ENCODE measurements at regions not wholly inside any gene's neighbourhood (a gene's known extent, or its start where the extent isn't known, plus 50 kb on each side); places are given as distances from the start of the nearest gene placed in this dataset.
"Not testable (repeated sequence)": the region's sequence is repeated elsewhere in the genome, so short reads cannot be mapped to it uniquely, and the experiment has no call there.

DNA sequence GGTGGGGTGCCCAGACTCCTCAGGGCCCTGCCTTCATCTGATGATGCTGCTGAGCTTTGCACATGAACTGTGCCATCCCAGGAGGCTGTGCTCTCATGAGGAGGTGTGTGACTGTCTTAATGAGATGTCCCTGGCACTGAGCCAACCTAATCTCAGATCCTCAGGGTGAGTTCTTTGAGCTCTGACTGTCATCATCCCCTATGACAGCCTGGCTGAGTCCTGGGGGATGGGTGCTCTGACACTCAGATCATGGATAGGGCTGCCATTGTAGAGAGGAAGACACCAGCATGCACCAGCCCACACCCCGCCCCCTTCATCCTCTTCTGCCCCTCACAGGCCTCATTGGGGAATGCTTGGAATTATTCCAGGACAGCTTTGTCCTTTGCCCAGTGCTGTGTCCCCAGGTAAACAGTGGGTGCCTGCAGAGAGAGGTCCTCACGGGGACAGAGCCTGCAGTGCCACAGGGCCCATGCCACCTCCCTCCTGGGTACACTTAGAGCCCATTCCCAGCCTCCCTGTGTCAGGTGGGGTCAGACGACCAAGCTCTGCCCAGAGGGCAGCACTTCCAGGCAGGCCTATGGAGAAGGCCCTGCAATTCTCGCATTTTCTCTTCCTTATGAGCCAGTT, 310.1 kb upstream of the SFSWAP start:
- H3K27ac Mint-ChIP-seq, ATAC-seq: not testable (repeated sequence)
- Mint-ChIP-seq H3K9me3 (peaks cover 14 to 19% of the 10 kb centered on the region in 2 donors), H3K36me3 (peaks cover 6 to 11% of the 10 kb centered on the region in 2 donors)
- peak in 1 of 2 donors; percentile 26 for DNase-seq (ENCODE audit: low spot score in 2 of 2)

- H3K9me3 Mint-ChIP-seq = peaks cover 14 to 16% of the 10 kb centered on the region in 2 donors
- not testable (repeated sequence) for H3K27ac Mint-ChIP-seq, H3K36me3 Mint-ChIP-seq, ATAC-seq
- DNase-seq (ENCODE audit: low spot score in 2 of 2) = peak in 1 of 2 donors; percentile 43
Observed at GRCh38 chr12:131401907-131402633, 308.8 kb upstream of the SFSWAP start.

- H3K27ac Mint-ChIP-seq = no peak overlapping the region
- H3K9me3 Mint-ChIP-seq = peaks cover 14% of the 10 kb centered on the region in 2 donors
- DNase-seq (ENCODE audit: low spot score in 2 of 2) (peak in 1 of 2 donors; percentile 53), ATAC-seq (no peak)
- H3K36me3 Mint-ChIP-seq = peaks cover 6 to 7% of the 10 kb centered on the region in 2 donors
Observed at GRCh38 chr12:131402781-131403396, 308.0 kb upstream of the SFSWAP start.

DNA sequence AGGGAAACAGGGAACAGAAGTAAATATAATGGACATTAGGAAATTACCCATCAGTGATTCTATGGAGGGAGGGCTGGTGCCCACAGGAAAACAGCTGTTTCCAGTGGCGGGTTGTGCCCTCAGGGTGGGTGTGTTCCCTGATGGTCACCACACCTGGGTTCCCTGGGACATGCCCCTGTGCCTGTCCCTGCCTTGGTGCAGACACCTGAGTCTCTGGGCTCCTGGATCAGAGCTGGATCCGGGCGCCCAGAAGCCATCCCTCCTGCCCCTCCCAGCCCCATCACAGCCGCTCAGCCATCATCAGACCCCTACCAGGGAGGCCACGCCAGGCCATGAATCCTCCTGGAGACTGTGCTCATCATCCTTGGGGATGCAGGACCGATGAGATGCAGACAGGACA, 307.2 kb upstream of the SFSWAP start:
- Mint-ChIP-seq H3K27ac (no peak overlapping the region), H3K36me3 (peaks cover 0 to 7% of the 10 kb centered on the region in 2 donors), H3K9me3 (peaks cover 9% of the 10 kb centered on the region in 2 donors)
- ATAC-seq (no peak), DNase-seq (ENCODE audit: low spot score in 2 of 2) (peak in 1 of 2 donors; percentile 21)

DNA sequence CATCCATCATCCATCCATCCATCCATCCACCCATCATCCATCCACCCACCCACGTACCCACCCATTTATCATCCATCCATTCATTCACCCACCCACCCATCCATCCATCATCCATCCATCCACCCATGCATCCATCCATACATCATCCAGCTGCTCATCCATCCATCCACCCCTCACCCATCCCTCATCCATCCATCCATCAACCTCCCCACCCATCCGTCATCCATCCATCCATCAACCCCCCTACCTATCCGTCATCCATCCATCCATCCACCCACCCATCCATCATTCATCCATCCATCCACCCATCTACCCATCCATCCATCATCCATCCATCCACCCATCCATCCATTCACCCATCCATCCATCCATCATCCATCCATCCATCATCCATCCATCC, 306.2 kb upstream of the SFSWAP start:
- Mint-ChIP-seq H3K27ac (no peak overlapping the region), H3K9me3 (peaks cover 1 to 3% of the 10 kb centered on the region in 2 donors), H3K36me3 (no peaks in the 10 kb centered on the region)
- ATAC-seq (no peak), DNase-seq (ENCODE audit: low spot score in 2 of 2) (no peak)

DNA sequence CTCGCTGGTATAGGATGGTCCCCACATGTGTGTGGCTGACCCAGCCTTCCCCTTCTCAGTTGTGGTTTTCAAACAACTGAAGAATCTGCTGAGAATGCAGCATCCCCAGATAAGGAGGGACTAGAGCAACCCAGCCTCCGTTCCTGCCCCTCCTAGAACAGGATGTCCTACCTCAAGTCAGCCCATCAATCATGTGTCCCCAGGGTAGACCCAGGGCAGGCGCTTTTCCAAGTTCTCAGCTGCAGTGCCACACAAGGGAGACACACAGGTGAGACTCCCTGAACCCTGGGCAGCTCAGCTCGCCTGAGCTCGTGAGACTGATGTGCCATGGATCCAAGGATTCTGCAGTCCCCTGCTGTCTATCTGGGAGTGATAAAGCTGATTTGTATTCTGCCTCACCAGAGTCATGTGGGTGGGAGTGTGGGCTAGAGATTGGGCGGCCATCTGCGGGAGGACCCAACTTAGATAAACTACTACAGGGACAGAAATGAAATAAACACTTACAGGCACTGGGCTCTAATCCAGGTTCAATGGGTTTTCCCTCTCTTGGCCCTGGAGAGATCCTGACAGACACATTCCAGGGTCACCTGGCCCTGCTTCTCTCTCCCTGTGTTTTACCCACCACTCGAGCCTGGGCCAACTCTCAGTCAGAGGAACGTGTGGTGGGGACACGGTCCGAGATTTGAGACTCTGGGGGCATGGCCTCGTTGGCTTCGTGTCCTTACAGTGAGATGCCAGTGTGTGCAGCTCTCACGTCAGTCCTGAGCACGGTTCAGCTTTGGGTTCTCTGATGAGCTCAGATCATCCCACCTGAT, 303.5 kb upstream of the SFSWAP start:
- peaks cover 0 to 4% of the 10 kb centered on the region in 2 donors for H3K9me3 Mint-ChIP-seq
- H3K27ac Mint-ChIP-seq = no peak overlapping the region
- ATAC-seq = no peak

GRCh38 chr12:131408036-131408365, 302.9 kb upstream of the SFSWAP start:
- no peak for ATAC-seq
- Mint-ChIP-seq H3K36me3 (no peaks in the 10 kb centered on the region), H3K27ac (no peak overlapping the region), H3K9me3 (peaks cover 0 to 4% of the 10 kb centered on the region in 2 donors)
- DNase-seq (ENCODE audit: low spot score in 2 of 2) = peak in 1 of 2 donors; percentile 30

More for the DNA sequence above, 303.5 kb upstream of the SFSWAP start:
- no peaks in the 10 kb centered on the region for H3K36me3 Mint-ChIP-seq
- peak in 1 of 2 donors; percentile 31 for DNase-seq (ENCODE audit: low spot score in 2 of 2)

DNA sequence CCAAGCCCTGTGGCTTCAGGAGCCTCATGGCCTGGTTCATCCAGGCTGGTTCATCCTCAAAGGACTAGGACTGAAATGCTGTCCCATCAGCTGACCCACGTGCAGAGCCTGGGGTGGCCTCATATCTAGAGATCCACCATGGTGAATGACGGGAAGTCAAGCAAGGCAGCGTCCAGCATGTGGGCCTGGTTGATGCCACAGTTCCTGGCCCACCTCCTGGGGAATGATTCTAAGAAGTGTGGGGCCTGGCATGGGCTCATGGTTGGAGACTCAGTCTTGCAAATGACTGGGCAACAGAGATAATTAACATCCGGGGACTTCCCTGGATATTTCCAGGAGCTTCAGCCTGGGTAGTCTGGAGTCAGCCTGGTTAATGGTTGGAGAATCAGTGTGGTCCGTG, 302.4 kb upstream of the SFSWAP start:
- peaks cover 0 to 4% of the 10 kb centered on the region in 2 donors for H3K9me3 Mint-ChIP-seq
- H3K36me3 Mint-ChIP-seq = no peaks in the 10 kb centered on the region
- no peak for ATAC-seq
- no peak overlapping the region for H3K27ac Mint-ChIP-seq
- DNase-seq (ENCODE audit: low spot score in 2 of 2) = peak in 1 of 2 donors; percentile 14

- peaks cover 0 to 4% of the 10 kb centered on the region in 2 donors for H3K9me3 Mint-ChIP-seq
Observed at GRCh38 chr12:131409211-131409610, 301.7 kb upstream of the SFSWAP start.

DNA sequence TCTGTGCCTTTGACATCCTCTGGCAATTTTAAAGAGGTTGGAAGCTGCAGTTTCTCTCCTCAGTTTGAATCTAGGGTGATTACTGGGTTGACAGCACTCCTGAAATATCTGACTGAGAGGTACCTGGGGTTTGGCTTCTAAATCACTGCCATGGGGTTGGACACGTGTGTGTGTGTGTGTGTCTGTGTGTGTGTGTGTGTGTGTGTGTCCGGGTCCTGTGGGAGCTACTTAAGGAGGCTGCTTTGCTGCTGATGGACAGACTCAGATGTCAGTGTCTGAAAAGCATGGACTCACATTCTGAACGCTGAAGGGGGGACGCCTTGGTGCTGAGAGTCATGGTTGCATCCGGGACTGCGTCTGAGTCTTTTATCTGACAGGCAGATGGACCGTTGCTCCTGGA, 299.1 kb upstream of the SFSWAP start:
- not testable (repeated sequence) for H3K36me3 Mint-ChIP-seq, ATAC-seq, H3K27ac Mint-ChIP-seq, H3K9me3 Mint-ChIP-seq
- peak in 1 of 2 donors; percentile 18 for DNase-seq (ENCODE audit: low spot score in 2 of 2)

More at GRCh38 chr12:131409211-131409610, 301.7 kb upstream of the SFSWAP start:
- Mint-ChIP-seq H3K36me3 (no peaks in the 10 kb centered on the region), H3K27ac (no peak overlapping the region)
- DNase-seq (ENCODE audit: low spot score in 2 of 2) (peak in 1 of 2 donors; percentile 9), ATAC-seq (no peak)

GRCh38 chr12:131413006-131413405, 297.9 kb upstream of the SFSWAP start:
- ATAC-seq (no peak), DNase-seq (ENCODE audit: low spot score in 2 of 2) (peak in 1 of 2 donors; percentile 4)
- H3K36me3 Mint-ChIP-seq = no peaks in the 10 kb centered on the region
- H3K27ac Mint-ChIP-seq = no peak overlapping the region
- peaks cover 0 to 4% of the 10 kb centered on the region in 2 donors for H3K9me3 Mint-ChIP-seq

DNA sequence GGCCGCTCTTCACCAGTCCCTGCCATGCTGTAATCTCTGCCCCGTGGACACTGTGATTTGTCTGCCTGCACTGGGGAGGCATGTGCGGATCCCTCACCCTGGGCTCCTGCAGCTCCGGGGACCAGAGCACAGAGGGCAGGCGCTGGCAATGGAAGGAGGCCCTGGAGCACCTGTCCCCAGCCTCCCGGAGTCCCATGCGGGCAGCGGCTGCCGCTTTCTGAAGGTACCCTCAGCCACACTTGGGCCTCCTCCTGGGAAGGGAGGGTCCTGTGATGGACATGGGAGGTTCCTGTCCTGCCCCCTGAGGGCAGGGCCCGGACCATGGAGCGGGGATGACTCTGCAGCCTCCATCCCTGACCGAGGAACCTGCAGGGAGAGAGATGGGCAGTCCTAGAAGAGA, 297.4 kb upstream of the SFSWAP start:
- Mint-ChIP-seq H3K27ac (no peak overlapping the region), H3K9me3 (peaks cover 0 to 4% of the 10 kb centered on the region in 2 donors), H3K36me3 (no peaks in the 10 kb centered on the region)
- peak in 1 of 2 donors; percentile 38 for DNase-seq (ENCODE audit: low spot score in 2 of 2)
- ATAC-seq = no peak

DNA sequence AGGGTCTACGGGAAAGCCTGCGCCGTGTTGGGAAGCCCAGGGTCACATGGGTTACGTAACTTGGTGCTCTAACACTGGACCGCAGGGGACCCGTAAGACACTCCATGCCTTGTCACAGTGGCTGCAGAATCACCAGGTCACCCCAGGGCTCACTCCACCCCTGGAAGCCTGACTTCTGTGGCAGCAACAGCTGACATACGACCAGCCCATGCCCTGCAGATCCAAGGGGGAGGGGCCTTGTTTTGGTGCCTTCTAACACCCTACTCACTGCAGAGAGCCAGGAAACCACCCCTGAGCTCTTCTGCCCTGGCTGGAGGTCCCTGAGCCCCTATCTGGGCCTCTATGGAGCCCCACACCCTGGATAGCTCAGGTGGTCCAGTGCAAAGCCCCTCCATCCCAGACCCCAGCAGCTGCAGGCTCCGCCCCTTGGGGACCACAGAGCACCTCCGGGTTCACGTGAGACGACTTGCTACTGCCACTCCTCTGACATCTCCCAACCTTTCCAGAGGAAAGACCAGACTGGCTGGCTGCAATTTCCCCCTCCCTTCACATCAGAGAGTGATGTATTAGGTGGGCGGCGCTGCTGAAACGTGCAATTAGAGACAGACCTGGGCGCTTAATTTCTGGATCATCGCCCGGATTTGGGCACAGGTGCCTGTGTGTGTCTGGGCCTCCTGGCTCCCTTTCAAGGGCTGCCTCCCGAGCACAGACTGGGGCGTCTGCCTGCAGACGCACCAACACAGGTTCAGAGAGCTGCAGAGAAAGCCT, 296.6 kb upstream of the SFSWAP start:
- H3K27ac Mint-ChIP-seq, H3K36me3 Mint-ChIP-seq, ATAC-seq, H3K9me3 Mint-ChIP-seq: not testable (repeated sequence)
- peak in 1 of 2 donors; percentile 21 for DNase-seq (ENCODE audit: low spot score in 2 of 2)

DNA sequence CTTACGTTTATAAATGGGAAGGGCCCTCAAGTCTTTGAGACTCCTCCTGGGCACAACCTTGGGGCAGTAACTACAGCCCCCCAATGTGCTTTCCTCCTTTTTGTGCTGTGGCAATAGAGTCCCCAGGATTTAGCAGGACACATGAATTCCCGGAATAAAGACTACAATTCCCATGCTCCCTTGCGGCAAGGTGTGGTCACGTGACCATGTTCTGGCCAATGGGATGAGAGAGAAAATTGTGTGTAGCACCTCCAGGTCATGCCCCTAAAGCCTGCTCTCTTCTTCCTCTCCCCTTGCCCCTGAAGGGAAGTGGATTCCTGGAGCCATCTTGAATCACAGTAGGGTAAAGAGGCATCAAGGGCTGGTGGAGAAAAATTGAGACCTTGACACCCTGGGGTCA, 295.1 kb upstream of the SFSWAP start:
- Mint-ChIP-seq H3K9me3 (no peaks in the 10 kb centered on the region), H3K36me3 (no peaks in the 10 kb centered on the region), H3K27ac (no peak overlapping the region)
- DNase-seq (ENCODE audit: low spot score in 2 of 2) (no peak), ATAC-seq (no peak)

DNA sequence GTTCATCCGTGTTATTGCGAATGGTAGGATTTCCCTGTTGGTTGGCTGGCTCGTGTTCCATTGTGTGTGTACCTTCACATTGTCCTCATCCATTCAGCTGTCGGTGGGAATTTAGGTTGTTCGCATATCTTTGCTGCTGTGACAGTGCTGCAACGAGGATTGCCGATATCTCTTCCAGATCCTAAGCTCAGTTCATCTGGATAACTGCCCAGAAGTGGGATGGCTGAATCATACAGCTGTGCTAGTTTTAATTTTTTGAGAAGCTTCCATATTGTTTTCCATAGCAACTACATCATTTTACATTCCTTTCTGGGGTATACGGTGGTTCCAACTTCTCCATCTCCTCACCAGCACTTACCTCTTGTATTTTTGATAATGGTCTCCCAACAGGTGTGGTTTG, 292.8 kb upstream of the SFSWAP start:
- DNase-seq (ENCODE audit: low spot score in 2 of 2) (no peak), ATAC-seq (no peak)
- Mint-ChIP-seq H3K27ac (no peak overlapping the region), H3K36me3 (peaks cover 0 to 5% of the 10 kb centered on the region in 2 donors), H3K9me3 (peaks cover 0 to 7% of the 10 kb centered on the region in 2 donors)

DNA sequence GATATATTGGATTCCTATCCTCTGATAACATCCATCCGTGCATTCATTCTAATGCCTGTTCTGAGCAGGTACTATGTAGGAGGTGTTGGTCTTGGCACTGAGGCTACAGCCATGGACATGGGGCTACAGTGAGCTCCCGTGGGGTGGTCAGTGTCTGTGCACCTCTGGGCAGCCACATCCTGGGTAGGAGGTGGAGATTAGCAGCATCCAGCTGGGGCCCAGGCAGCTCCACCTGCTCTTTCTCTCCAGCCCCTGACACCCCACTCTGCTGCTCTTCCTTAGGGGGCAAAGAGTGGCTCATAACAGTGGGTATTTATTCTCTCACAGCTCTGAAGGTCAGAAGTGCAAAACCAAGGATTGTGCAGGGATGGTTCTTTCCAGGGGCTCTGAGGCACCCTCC, 292.0 kb upstream of the SFSWAP start:
- peaks cover 4 to 12% of the 10 kb centered on the region in 2 donors for H3K36me3 Mint-ChIP-seq
- ATAC-seq = no peak
- DNase-seq (ENCODE audit: low spot score in 2 of 2) = no peak
- peaks cover 4 to 14% of the 10 kb centered on the region in 2 donors for H3K9me3 Mint-ChIP-seq
- no peak overlapping the region for H3K27ac Mint-ChIP-seq
